ENCODE measurements at regions not wholly inside any gene's neighbourhood (a gene's known extent, or its start where the extent isn't known, plus 50 kb on each side); places are given as distances from the start of the nearest gene placed in this dataset.
"Not testable (repeated sequence)": the region's sequence is repeated elsewhere in the genome, so short reads cannot be mapped to it uniquely, and the experiment has no call there.

GRCh38 chr10:78468731-78469130, 435.1 kb downstream of the RPS24 start:
- TF ChIP-seq CTCF (IDR thresholded peaks at IDR 0.05 in 4 of 5, conservative IDR thresholded peaks at IDR 0.05 in 1 of 5); POLR2A (IDR thresholded peaks at IDR 0.05): not testable (repeated sequence)

All from gastrocnemius medialis (tissue), 4 donors.